Mucosa of descending colon (tissue), 3 donors: ENCODE measurements at regions not wholly inside any gene's neighbourhood (a gene's known extent, or its start where the extent isn't known, plus 50 kb on each side); places are given as distances from the start of the nearest gene placed in this dataset.

Experiments
- ATAC-seq: fragments of 200-7000 bp; cut with Tn5 transposase; one replicate; pipeline ENCODE4 v1.9.1; 2020; ENCODE audit warnings: mild to moderate bottlenecking, moderate library complexity
- DNase-seq, 3 donors: peaks; one replicate each; pipeline ENCODE4 v3.0.0-alpha.2; 2020
- H3K36me3 ChIP-seq: fragments of 200-600 bp; one replicate; pipeline ENCODE4 v1.8.0; 2021; ENCODE audit warnings: low read depth, mild to moderate bottlenecking
- H3K4me1 ChIP-seq: fragments of 200-600 bp; one replicate; pipeline ENCODE4 v1.8.0; 2021; ENCODE audit warnings: low read depth, mild to moderate bottlenecking
- H3K4me3 ChIP-seq: fragments of 200-600 bp; one replicate; pipeline ENCODE4 v1.8.0; 2021; ENCODE audit warnings: mild to moderate bottlenecking
- H3K9me3 ChIP-seq: fragments of 200-600 bp; one replicate; pipeline ENCODE4 v1.8.0; 2021; ENCODE audit warnings: mild to moderate bottlenecking
- CTCF ChIP-seq: fragments of 200-600 bp; IDR thresholded peaks from one replicate; pipeline ENCODE4 v1.8.0; 2022; ENCODE audit warnings: antibody characterized with exemption, mild to moderate bottlenecking
- intact Hi-C, 2 donors: fragments of 100-400 bp; cut with DNase I in 1 of 2; cut with micrococcal nuclease in 1 of 2; formaldehyde crosslinking; loops; one replicate each; pipeline versions ENCODE4 v1.11.0 to v1.11.1; 2022; cut with DNase I, micrococcal nuclease
- donor health status: DM: no; HTN: no; CAD: no; lungs with moderate emphysema.
- donor health status: DM: no; HTN: no; CAD: no.
- donor health status: DM: no; HTN: yes; CAD: no.

- no peak overlapping the region for H3K4me3 ChIP-seq
- TF ChIP-seq CTCF = no peak
- H3K4me1 ChIP-seq = no peaks in the 10 kb centered on the region
- DNase-seq = no peak
- ATAC-seq = no peak
- intact Hi-C loops = no loop called here
- H3K36me3 ChIP-seq = no peaks in the 10 kb centered on the region
- H3K9me3 ChIP-seq = no peaks in the 10 kb centered on the region
Observed at GRCh38 chr7:12783421-12784095, 96.1 kb downstream of the ARL4A start.

GRCh38 chr7:12785473-12785872, 98.0 kb downstream of the ARL4A start:
- no peaks in the 10 kb centered on the region for H3K9me3 ChIP-seq
- intact Hi-C loops = no loop called here
- no peaks in the 10 kb centered on the region for H3K36me3 ChIP-seq
- no peak for TF ChIP-seq CTCF
- ATAC-seq (peak; percentile 99), DNase-seq (no peak)
- H3K4me3 ChIP-seq = no peak overlapping the region
- H3K4me1 ChIP-seq = no peaks in the 10 kb centered on the region

- Histone ChIP-seq H3K9me3 (no peaks in the 10 kb centered on the region), H3K36me3 (no peaks in the 10 kb centered on the region), H3K4me1 (no peaks in the 10 kb centered on the region), H3K4me3 (no peak overlapping the region)
- TF ChIP-seq CTCF = no peak
- peak; percentile 11 for ATAC-seq
- intact Hi-C loops = no loop called here
- no peak for DNase-seq
Observed at GRCh38 chr7:12786494-12786893, 99.1 kb downstream of the ARL4A start.

GRCh38 chr7:12788171-12788570, 100.7 kb downstream of the ARL4A start:
- Histone ChIP-seq H3K36me3 (no peaks in the 10 kb centered on the region), H3K9me3 (no peaks in the 10 kb centered on the region)
- intact Hi-C loops = no loop called here

GRCh38 chr7:12788591-12788990, 101.2 kb downstream of the ARL4A start:
- ATAC-seq (no peak), DNase-seq (no peak)
- intact Hi-C loops = no loop called here
- no peak for TF ChIP-seq CTCF
- H3K4me1 ChIP-seq = no peaks in the 10 kb centered on the region
- H3K9me3 ChIP-seq = no peaks in the 10 kb centered on the region
- H3K36me3 ChIP-seq = no peaks in the 10 kb centered on the region
- H3K4me3 ChIP-seq = no peak overlapping the region

More at GRCh38 chr7:12788171-12788570, 100.7 kb downstream of the ARL4A start:
- DNase-seq = no peak
- no peak for TF ChIP-seq CTCF
- Histone ChIP-seq H3K4me3 (no peak overlapping the region), H3K4me1 (no peaks in the 10 kb centered on the region)
- no peak for ATAC-seq
